Smooth muscle cell (in vitro differentiated cells): ENCODE measurements at regions not wholly inside any gene's neighbourhood (a gene's known extent, or its start where the extent isn't known, plus 50 kb on each side); places are given as distances from the start of the nearest gene placed in this dataset.

ENCODE experiments used
- DNase-seq: peaks from one replicate; lab custom pipeline; 2025; ENCODE audit not compliant: unreplicated experiment; lab: John Stamatoyannopoulos, UW
- H2AFZ ChIP-seq: fragments of 200-600 bp; sonication (generic); 2 replicates; pipeline ENCODE4 v1.6.0; 2016; ENCODE audit warnings: antibody characterized with exemption, low read depth, mild to moderate bottlenecking
- H3F3A ChIP-seq: fragments of 200-600 bp; sonication (generic); 2 replicates; pipeline ENCODE4 v1.6.0; 2017; ENCODE audit warnings: antibody characterized with exemption, low read depth
- H3K27ac ChIP-seq: fragments of 200-600 bp; sonication (generic); 2 replicates; pipeline ENCODE4 v1.5.1; 2016; ENCODE audit warnings: low read depth, mild to moderate bottlenecking
- H3K27me3 ChIP-seq: fragments of 200-600 bp; sonication (generic); 2 replicates; pipeline ENCODE4 v1.6.1; 2016; ENCODE audit warnings: low read depth, mild to moderate bottlenecking
- H3K36me3 ChIP-seq: fragments of 200-600 bp; sonication (generic); 2 replicates; pipeline ENCODE4 v1.5.1; 2016; ENCODE audit warnings: low read depth
- H3K4me1 ChIP-seq: fragments of 200-600 bp; sonication (generic); 2 replicates; pipeline ENCODE4 v1.5.1; 2016; ENCODE audit warnings: low read depth
- H3K4me2 ChIP-seq: fragments of 200-600 bp; sonication (generic); 2 replicates; pipeline ENCODE4 v1.6.0; 2016; ENCODE audit warnings: mild to moderate bottlenecking
- H3K4me3 ChIP-seq: fragments of 200-600 bp; sonication (generic); 2 replicates; pipeline ENCODE4 v1.5.1; 2016; ENCODE audit warnings: mild to moderate bottlenecking
- H3K79me2 ChIP-seq: fragments of 200-600 bp; sonication (generic); 2 replicates; pipeline ENCODE4 v1.6.0; 2016; ENCODE audit warnings: low read depth, mild to moderate bottlenecking
- H3K9ac ChIP-seq: fragments of 200-600 bp; sonication (generic); 2 replicates; pipeline ENCODE4 v1.6.0; 2016; ENCODE audit warnings: low read depth
- H3K9me3 ChIP-seq: fragments of 200-600 bp; sonication (generic); replicated peaks from 2 replicates; pipeline ENCODE4 v1.5.1; 2016; ENCODE audit warnings: low read depth
- H4K20me1 ChIP-seq: fragments of 200-600 bp; sonication (generic); 2 replicates; pipeline ENCODE4 v1.6.0; 2016; ENCODE audit warnings: low read depth
- WGBS: methylation state at CpG from one replicate; pipeline ENCODE4 v1.1.7; 2016; ENCODE audit warnings: low lambda C conversion rate; 5-methylcytosine and 5-hydroxymethylcytosine counted together
- TF ChIP-seq, protein P1 (sequence below): fragments of 200-600 bp; sonication (generic); IDR thresholded peaks from 2 replicates; pipeline ENCODE4 v1.5.1; 2017; ENCODE audit warnings: borderline replicate concordance, mild to moderate bottlenecking, antibody characterized with exemption; ENCODE audit not compliant: insufficient read depth, poor library complexity, severe bottlenecking

DNA sequence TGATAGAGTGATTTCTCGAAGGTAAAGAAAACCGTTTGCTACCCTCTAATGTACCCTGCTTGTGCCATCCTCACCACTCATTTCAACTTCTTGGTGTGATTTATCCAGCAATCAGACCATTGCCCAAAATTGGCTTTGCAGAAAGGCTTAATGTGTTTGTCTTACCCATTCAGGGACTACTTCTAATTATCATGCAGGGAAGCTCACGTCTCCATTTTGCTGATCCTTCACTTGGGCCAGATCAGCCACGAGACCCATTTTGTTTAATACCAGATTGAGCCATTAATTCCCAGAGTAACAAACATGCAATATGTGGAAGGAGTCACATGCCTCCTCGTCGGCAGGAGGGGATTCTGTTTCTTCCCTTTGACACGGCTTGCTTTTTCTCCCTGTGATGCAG is 51.1 kb upstream of the CRY1 start:
- Histone ChIP-seq H3F3A (no peaks in the 10 kb centered on the region), H3K36me3 (no peaks in the 10 kb centered on the region), H3K79me2 (no peaks in the 10 kb centered on the region), H3K27ac (no peak overlapping the region), H2AFZ (no peak overlapping the region), H3K9ac (no peak overlapping the region), H3K4me2 (no peak overlapping the region), H3K4me1 (no peaks in the 10 kb centered on the region), H3K9me3 (no peaks in the 10 kb centered on the region), H3K4me3 (no peak overlapping the region), H3K27me3 (no peaks in the 10 kb centered on the region), H4K20me1 (no peaks in the 10 kb centered on the region)
- WGBS = 76% methylated on average over 7 of the region's 7 CpGs
- no peak for DNase-seq
- TF ChIP-seq, protein P1, sequence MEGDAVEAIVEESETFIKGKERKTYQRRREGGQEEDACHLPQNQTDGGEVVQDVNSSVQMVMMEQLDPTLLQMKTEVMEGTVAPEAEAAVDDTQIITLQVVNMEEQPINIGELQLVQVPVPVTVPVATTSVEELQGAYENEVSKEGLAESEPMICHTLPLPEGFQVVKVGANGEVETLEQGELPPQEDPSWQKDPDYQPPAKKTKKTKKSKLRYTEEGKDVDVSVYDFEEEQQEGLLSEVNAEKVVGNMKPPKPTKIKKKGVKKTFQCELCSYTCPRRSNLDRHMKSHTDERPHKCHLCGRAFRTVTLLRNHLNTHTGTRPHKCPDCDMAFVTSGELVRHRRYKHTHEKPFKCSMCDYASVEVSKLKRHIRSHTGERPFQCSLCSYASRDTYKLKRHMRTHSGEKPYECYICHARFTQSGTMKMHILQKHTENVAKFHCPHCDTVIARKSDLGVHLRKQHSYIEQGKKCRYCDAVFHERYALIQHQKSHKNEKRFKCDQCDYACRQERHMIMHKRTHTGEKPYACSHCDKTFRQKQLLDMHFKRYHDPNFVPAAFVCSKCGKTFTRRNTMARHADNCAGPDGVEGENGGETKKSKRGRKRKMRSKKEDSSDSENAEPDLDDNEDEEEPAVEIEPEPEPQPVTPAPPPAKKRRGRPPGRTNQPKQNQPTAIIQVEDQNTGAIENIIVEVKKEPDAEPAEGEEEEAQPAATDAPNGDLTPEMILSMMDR = no peak

DNA sequence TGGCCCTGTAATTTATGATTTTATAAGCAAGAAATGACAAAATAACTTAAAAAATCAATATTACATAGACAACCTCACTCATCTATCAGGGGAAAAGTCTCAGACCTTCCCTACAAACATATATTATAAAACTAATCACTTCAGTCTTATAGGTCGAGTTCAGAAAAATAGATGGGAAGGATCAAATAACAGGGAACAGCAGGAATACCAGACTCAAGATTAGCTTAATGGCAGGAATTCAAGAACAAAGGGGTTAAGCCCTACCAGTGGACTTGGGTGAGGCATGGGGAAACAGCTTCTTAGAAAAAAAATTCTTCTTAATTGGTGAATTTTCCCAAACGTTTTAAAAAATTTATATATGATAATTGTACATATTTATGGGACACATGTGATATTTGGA is 51.6 kb upstream of the CRY1 start:
- Histone ChIP-seq H3K27me3 (no peaks in the 10 kb centered on the region), H3K9ac (no peak overlapping the region), H3K4me1 (no peaks in the 10 kb centered on the region), H3K4me3 (no peak overlapping the region), H3K36me3 (no peaks in the 10 kb centered on the region), H3K9me3 (no peaks in the 10 kb centered on the region), H3K4me2 (no peak overlapping the region), H3F3A (no peaks in the 10 kb centered on the region), H2AFZ (no peak overlapping the region), H3K27ac (no peak overlapping the region), H3K79me2 (no peaks in the 10 kb centered on the region), H4K20me1 (no peaks in the 10 kb centered on the region)
- TF ChIP-seq, protein P1 = no peak
- WGBS = 52% methylated on average over 2 of the region's 2 CpGs
- no peak for DNase-seq

DNA sequence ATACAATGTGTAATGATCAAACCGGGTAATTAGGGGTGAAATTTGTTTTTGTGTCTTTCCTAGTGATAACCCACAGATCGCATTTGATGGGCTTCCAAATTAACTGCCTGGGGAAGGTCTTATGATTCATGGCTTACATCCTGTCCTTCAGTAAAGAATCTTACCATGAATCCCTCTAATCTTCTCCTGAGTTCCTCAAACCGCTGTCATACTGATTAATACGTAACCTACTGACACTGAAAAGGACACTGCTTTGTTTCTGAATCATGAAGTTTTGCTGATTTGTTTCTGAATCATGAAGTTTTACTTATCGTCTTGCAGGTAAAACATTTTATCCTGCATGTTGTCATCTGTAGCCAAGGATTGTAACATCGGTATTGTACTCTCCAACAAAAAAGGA is 52.0 kb upstream of the CRY1 start:
- Histone ChIP-seq H3K36me3 (no peaks in the 10 kb centered on the region), H3K9me3 (no peaks in the 10 kb centered on the region), H3K27me3 (no peaks in the 10 kb centered on the region), H4K20me1 (no peaks in the 10 kb centered on the region), H3K79me2 (no peaks in the 10 kb centered on the region), H3K4me1 (no peaks in the 10 kb centered on the region), H3K4me2 (no peak overlapping the region), H3K27ac (no peak overlapping the region), H3F3A (no peaks in the 10 kb centered on the region), H3K9ac (no peak overlapping the region), H3K4me3 (no peak overlapping the region), H2AFZ (no peak overlapping the region)
- no peak for DNase-seq
- 54% methylated on average over 6 of the region's 6 CpGs for WGBS
- TF ChIP-seq, protein P1 = no peak

DNA sequence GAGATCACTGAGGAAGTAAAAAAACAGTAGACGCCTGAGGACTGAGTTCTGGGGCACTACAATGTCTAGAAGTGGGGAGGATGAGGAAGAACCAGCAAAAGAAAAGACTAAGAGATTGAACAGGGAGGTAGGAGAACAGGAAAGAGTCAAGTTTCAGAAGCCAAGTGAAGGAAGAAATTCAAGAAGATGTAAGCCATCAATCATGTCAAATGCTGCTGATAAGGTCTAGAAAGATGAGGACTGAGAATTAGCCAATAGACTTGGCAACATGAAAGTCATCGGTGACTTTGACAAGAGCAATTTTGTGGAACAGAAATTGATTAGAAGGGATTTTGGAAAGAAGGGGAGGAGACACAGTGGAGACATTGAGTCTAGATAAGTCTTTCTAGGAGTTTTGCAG is 54.8 kb upstream of the CRY1 start:
- H3K27ac ChIP-seq = no peak overlapping the region
- H3K27me3 ChIP-seq = no peaks in the 10 kb centered on the region
- H3K36me3 ChIP-seq = no peaks in the 10 kb centered on the region
- no peaks in the 10 kb centered on the region for H4K20me1 ChIP-seq
- H2AFZ ChIP-seq = no peak overlapping the region
- no peaks in the 10 kb centered on the region for H3K9me3 ChIP-seq
- no peak overlapping the region for H3K4me2 ChIP-seq
- no peak overlapping the region for H3K4me3 ChIP-seq
- H3K4me1 ChIP-seq = no peaks in the 10 kb centered on the region
- WGBS = 83% methylated on average over 2 of the region's 2 CpGs
- H3F3A ChIP-seq = no peaks in the 10 kb centered on the region
- DNase-seq = no peak
- H3K9ac ChIP-seq = no peak overlapping the region
- TF ChIP-seq, protein P1 = no peak
- H3K79me2 ChIP-seq = no peaks in the 10 kb centered on the region
